GM18951 (cell line): ENCODE measurements at regions not wholly inside any gene's neighbourhood (a gene's known extent, or its start where the extent isn't known, plus 50 kb on each side); places are given as distances from the start of the nearest gene placed in this dataset.

Experiments
- POLR2A ChIP-seq: IDR thresholded peaks from 4 replicates; pipeline ENCODE4 v1.6.1; 2011; ENCODE audit warnings: mild to moderate bottlenecking; ENCODE audit not compliant: insufficient read length, insufficient read depth; ENCODE audit errors: extremely low read depth
- in situ Hi-C: fragments of 300-500 bp; cut with MboI; formaldehyde crosslinking; loops from one replicate; pipeline ENCODE4 v1.12.0; 2022; ENCODE audit warnings: low sequenced_read_pairs, mixed read lengths, inconsistent platforms; ENCODE audit not compliant: unreplicated experiment

- TF ChIP-seq POLR2A = no peak
- in situ Hi-C loops = no loop called here
These were observed 177.3 kb upstream of the ZNF507 start for GRCh38 chr19:32168111-32168510.

GRCh38 chr19:32168606-32169005 is 176.8 kb upstream of the ZNF507 start:
- in situ Hi-C loops = no loop called here
- no peak for TF ChIP-seq POLR2A

- in situ Hi-C loops = no loop called here
- TF ChIP-seq POLR2A = no peak
These were observed 173.7 kb upstream of the ZNF507 start for GRCh38 chr19:32171719-32172151.

GRCh38 chr19:32172566-32173160 is 172.7 kb upstream of the ZNF507 start:
- no peak for TF ChIP-seq POLR2A
- in situ Hi-C loops = no loop called here

- no peak for TF ChIP-seq POLR2A
- in situ Hi-C loops = no loop called here
These were observed 171.6 kb upstream of the ZNF507 start for GRCh38 chr19:32173836-32174235.

- no peak for TF ChIP-seq POLR2A
- in situ Hi-C loops = no loop called here
These were observed 170.9 kb upstream of the ZNF507 start for GRCh38 chr19:32174386-32175113.

GRCh38 chr19:32176591-32176990 is 168.8 kb upstream of the ZNF507 start:
- in situ Hi-C loops = no loop called here
- no peak for TF ChIP-seq POLR2A

GRCh38 chr19:32177686-32178085 is 167.7 kb upstream of the ZNF507 start:
- in situ Hi-C loops = no loop called here

GRCh38 chr19:32178401-32178800 is 167.0 kb upstream of the ZNF507 start:
- in situ Hi-C loops = no loop called here
- no peak for TF ChIP-seq POLR2A

More at GRCh38 chr19:32177686-32178085, 167.7 kb upstream of the ZNF507 start:
- no peak for TF ChIP-seq POLR2A

GRCh38 chr19:32178956-32179355 is 166.5 kb upstream of the ZNF507 start:
- no peak for TF ChIP-seq POLR2A
- in situ Hi-C loops = no loop called here

GRCh38 chr19:32181216-32181920 is 164.0 kb upstream of the ZNF507 start:
- in situ Hi-C loops = no loop called here
- TF ChIP-seq POLR2A = no peak

GRCh38 chr19:32186542-32187330 is 158.7 kb upstream of the ZNF507 start:
- in situ Hi-C loops = no loop called here
- TF ChIP-seq POLR2A = no peak

- TF ChIP-seq POLR2A = no peak
- in situ Hi-C loops = no loop called here
These were observed 156.5 kb upstream of the ZNF507 start for GRCh38 chr19:32188921-32189320.
